ENCODE measurements at regions not wholly inside any gene's neighbourhood (a gene's known extent, or its start where the extent isn't known, plus 50 kb on each side); places are given as distances from the start of the nearest gene placed in this dataset.

DNA sequence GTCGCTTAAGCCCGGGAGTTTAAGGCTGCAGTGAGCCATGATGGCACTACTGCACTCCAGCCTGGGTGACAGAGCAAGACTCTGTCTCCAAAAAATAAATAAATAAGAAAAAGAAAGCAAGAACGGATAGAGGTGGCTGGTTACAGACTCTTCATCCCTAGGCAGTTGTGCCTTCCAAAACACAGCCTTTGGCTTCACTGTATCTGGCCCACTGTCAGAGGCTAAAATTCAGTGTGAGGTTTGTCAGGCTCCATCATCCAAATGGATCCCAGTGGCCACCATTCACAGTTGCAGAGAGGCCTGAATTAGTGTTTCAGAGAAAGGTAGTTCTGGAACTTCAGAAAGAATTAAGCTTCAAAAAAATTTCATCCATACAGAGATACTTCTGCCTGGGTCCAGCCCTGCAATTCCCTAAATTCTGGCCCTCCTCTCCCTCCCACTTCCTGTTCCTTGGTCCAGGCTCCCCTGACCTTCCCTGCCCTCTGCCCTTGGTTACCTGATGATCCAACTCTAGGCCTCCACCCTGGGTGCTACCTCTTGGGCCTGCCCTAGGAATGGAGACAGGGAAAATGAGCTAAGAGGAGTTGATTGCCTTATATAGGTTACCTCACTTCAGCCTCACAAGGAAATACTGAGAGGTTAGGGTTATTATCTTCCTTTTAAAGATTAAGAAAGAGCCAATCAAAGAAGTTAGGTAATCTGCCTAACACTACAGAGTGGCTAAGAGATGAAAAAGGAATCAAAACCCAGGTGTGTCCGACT, 97.2 kb upstream of the SLC44A1 start:
- TF ChIP-seq GATA3 (IDR thresholded peaks at IDR 0.05; ENCODE audit: low read depth, low read length) (no peak), GATA2 (IDR thresholded peaks at IDR 0.05; ENCODE audit: low read depth, low read length) (no peak)

DNA sequence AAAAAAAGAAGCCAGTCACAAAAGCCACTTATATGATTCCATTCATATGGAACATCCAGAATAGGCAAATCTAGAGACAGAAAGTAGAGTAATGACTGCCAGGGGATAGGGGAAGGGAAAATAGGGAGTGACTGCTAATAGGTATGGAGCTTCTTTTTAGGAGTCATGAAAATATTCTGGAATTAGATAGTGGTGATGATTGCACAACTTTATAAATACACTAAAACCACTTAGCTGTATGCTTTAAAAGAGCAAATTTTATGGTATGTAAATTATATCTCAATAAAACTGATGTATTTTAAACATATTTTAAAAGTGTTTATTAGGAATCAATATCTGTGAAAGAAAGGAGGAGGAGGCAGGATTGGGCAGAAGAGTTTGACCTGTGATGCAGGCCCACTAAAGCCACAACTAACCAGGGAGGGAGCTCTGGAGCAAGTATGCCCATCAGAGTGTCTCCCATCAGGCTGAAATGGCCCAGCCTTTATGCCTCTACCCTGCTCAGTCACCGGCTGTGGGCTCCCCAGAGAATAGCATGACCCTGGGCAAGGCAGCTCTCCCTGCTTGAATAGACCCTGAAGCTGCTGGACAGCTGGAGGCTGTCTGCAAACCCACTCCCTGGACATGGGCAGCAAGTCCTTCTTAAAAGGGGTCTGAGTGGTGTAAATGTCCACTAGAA, 96.0 kb upstream of the SLC44A1 start:
- no peak for TF ChIP-seq GATA2 (IDR thresholded peaks at IDR 0.05; ENCODE audit: low read depth, low read length)
- TF ChIP-seq GATA3 (IDR thresholded peaks at IDR 0.05; ENCODE audit: low read depth, low read length) = no peak

DNA sequence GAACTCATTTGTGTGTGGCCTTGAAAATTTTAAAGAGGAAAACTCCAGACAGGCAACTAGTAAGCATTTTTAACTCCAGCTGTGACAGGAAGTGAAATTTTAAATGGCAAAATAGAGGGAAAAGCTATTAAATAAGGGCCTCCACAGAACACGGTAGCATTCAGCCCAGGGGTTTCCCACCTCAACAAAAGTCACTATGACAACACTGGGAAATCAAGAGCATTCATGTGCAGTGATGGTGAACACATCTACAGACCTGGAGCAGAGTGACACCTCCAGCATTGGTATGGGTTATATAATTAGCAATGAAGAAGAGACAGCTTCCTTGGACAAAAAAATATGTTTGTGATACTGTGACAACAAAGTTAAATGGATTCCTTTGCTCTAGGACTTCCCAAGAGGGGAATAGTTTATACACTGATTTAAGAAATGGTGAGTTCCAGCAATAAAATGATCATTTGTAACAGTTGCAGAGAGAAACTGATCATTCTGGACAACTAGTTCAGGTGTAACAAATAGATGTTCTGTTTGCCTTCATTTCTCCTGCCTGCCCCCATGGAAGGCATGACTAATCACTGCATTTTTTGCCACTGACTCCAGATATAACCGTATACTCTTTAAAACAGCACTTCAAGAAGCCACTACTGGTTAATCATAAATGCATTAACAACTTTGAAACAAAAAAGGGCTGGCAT, 93.3 kb upstream of the SLC44A1 start:
- no peak for TF ChIP-seq GATA2 (IDR thresholded peaks at IDR 0.05; ENCODE audit: low read depth, low read length)
- TF ChIP-seq GATA3 (IDR thresholded peaks at IDR 0.05; ENCODE audit: low read depth, low read length) = no peak

DNA sequence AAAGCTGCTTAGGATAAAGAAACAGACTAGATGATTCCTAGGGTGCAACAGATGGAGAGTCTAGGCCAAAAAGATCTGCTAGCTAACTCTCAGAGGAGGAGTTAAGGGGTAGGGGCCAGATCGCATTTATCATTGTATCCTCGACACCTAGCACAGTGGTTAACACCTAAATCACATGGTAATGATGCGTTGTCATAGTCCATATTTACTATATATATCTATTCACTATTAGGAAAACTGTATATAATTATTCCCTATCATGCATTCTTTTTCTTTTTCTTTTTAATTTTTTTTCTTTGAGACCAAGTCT, 92.8 kb upstream of the SLC44A1 start:
- TF ChIP-seq GATA2 (IDR thresholded peaks at IDR 0.05; ENCODE audit: low read depth, low read length) (no peak), GATA3 (IDR thresholded peaks at IDR 0.05; ENCODE audit: low read depth, low read length) (no peak)

DNA sequence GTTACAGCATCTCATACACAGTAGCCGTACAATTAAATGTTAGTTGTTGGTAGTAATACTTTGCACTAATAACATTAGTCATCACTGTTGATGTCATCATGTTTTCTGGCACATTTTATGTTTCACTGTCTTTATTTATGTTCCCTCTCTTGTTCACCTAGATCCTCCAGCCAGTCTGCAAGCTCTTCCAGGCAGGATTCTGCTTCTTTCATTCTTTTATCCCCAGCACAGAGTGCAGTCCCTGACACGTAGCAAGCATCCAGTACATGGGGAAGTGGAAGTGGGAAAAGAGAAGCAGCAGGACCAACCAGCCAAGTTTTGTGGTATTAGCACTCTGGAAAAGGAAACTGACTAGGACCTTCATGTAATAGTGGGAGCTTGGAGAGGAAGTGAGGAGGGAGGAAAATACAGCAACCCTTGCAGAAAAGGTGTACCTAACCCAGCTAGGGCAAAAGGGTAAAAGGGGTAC, 89.7 kb upstream of the SLC44A1 start:
- TF ChIP-seq GATA2 (IDR thresholded peaks at IDR 0.05; ENCODE audit: low read depth, low read length) (no peak), GATA3 (IDR thresholded peaks at IDR 0.05; ENCODE audit: low read depth, low read length) (no peak)

DNA sequence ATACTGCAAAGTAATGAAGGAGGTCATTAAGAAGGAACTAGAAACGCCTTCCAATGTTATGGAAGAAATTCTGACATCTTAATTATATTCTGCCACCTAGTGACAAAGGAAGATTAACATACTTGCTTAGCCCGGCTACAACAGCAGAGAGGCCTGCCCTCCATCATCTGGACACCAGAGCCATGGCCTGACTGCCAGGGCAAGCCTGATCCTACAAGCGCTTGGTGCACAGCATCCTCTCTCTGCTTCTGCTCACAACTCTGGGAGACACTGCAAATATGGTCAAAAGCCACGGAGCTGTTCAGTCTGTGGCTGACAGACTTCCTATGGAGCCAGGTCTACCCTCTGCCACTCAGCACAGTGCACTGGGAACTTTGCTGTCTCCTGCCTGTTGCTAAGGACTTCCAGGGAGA, 87.3 kb upstream of the SLC44A1 start:
- TF ChIP-seq GATA2 (IDR thresholded peaks at IDR 0.05; ENCODE audit: low read depth, low read length) = no peak
- no peak for TF ChIP-seq GATA3 (IDR thresholded peaks at IDR 0.05; ENCODE audit: low read depth, low read length)

DNA sequence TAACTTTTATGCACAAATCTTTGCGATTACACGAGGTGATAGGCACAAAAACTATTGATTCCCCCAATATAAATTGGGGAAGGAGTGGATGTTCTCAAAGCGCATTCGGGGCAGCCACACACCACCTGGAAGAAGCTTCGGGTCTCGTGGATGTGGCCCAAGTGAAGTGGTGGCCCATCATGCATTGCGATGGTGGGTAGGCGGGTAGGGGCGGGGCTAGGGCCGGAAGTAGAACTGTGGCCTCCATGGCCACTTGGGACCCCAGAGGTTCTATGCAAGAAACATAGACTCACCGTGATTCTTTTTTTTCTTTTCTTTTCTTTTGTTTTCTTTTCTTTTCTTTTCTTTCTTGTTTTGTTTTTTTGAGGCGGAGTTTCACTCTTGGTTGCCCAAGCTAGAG, 86.4 kb upstream of the SLC44A1 start:
- TF ChIP-seq GATA2 (IDR thresholded peaks at IDR 0.05; ENCODE audit: low read depth, low read length) (no peak), GATA3 (IDR thresholded peaks at IDR 0.05; ENCODE audit: low read depth, low read length) (no peak)

DNA sequence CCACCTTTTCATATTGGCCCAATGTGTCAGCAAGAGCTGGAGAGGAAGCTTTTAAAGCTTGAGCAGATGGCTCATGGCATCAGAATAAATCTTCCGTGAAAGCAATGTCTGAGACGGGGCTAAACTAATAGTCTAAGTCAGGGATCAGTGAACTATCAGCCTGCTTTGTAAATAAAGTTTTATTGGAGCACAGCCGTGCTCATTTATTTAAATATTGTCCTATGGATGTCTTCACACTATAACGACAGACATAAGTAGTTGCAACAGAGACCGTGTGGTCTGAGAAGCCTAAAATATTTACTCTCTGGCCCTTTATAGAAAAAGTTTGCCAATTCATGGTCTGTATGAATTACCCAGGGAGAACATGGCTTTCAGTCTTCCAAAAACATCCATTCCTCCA, 85.6 kb upstream of the SLC44A1 start:
- TF ChIP-seq GATA3 (IDR thresholded peaks at IDR 0.05; ENCODE audit: low read depth, low read length) (no peak), GATA2 (IDR thresholded peaks at IDR 0.05; ENCODE audit: low read depth, low read length) (no peak)

DNA sequence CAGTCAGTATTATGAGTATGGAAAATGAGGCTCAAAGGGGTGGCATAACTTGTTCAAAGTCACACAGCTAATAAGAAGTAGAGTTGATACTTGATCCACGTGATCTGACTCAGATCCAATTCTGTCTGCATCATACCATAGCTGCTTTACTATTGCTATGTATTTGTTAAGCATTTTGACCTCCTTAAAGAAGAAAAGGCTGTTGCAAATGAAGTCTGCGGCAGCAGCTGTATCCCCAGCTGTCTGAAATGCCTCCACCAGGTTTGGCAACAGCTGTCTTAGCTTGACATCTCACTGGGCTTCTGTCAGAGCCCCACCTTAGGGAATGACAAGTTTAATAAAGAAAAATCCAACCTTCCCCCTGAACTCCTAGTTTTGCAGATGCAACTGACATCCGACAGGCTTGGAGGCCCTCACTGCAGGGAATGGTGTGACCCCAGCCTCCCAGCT, 75.6 kb upstream of the SLC44A1 start:
- TF ChIP-seq GATA2 (IDR thresholded peaks at IDR 0.05; ENCODE audit: low read depth, low read length) (no peak), GATA3 (IDR thresholded peaks at IDR 0.05; ENCODE audit: low read depth, low read length) (no peak)

DNA sequence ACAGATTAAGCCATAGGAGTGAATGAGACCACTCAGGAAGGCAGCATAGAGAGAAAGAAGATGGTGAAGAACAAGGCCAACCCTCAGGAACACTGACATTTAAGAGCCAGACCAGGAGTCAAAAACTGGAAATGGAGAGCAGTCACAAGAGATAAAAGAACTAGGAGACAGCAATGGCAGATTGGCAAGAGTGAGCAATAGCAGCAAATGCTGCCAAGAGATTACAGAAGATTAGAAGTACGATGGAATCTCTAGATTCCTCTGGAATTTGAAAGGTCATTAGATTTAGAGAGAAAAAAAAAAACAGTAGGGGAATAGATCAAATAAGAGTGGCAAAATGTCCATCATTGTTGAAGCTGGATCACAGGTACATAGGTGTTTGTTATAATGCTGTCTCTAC, 73.4 kb upstream of the SLC44A1 start:
- no peak for TF ChIP-seq GATA3 (IDR thresholded peaks at IDR 0.05; ENCODE audit: low read depth, low read length)
- TF ChIP-seq GATA2 (IDR thresholded peaks at IDR 0.05; ENCODE audit: low read depth, low read length) = no peak

DNA sequence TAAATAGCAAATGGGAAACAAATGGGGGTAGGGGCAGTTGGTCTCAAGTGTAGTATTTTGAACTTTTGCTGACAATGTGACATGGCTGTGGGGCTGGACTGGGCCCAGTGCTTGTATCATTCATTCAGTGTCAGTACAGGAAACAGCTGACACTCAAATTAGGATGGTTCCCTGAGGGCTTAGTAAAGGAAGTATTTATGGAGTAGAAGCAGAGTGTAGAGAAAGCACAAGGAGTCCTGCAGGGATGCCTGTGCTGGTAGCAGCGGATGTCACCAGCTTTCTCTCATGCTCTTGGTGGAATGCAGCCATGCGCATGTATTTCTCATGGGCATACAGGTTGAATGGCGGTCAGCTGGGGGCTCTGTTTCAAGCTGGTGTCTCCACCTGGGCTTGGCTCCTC, 72.9 kb upstream of the SLC44A1 start:
- TF ChIP-seq GATA3 (IDR thresholded peaks at IDR 0.05; ENCODE audit: low read depth, low read length) (no peak), GATA2 (IDR thresholded peaks at IDR 0.05; ENCODE audit: low read depth, low read length) (no peak)

DNA sequence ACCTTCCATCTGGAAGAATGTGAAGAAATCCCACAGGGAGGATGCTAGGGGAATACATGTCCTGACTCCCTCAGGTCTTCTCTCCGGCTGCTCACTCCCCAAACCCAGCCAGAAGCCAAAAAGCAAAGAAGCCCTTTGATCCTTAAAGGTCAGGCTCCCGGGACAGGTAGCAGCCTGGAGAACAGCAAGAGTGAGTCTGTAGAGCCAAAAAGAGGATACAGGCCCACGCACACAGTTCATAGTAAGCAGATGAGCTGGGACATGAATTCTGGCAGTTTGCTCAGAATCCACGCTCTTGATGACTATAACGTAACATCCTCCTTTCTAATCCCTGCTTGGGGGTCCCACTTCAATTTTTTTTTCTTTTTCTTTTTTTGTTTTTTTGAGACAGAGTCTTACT, 72.0 kb upstream of the SLC44A1 start:
- TF ChIP-seq GATA2 (IDR thresholded peaks at IDR 0.05; ENCODE audit: low read depth, low read length) = no peak
- no peak for TF ChIP-seq GATA3 (IDR thresholded peaks at IDR 0.05; ENCODE audit: low read depth, low read length)

DNA sequence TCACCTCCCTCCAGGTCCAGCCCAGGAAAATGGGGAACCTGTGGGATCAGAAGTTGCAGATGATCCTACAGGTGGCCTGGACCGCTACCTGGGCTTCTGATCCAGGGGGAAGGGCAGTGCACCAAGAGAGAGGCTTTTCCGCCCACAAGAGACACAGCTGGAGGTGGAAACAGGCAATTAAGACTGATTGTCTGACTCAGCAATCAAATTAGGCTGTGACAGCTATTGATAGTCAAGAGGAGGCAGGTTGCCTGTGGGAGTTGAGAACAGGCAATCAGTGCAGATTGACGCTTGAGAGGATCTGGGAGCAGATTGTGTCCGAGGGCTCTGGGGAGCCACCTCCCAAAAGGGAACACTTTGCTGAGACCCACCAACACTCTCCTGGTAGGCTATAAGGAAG, 71.1 kb upstream of the SLC44A1 start:
- TF ChIP-seq GATA3 (IDR thresholded peaks at IDR 0.05; ENCODE audit: low read depth, low read length) (no peak), GATA2 (IDR thresholded peaks at IDR 0.05; ENCODE audit: low read depth, low read length) (no peak)

DNA sequence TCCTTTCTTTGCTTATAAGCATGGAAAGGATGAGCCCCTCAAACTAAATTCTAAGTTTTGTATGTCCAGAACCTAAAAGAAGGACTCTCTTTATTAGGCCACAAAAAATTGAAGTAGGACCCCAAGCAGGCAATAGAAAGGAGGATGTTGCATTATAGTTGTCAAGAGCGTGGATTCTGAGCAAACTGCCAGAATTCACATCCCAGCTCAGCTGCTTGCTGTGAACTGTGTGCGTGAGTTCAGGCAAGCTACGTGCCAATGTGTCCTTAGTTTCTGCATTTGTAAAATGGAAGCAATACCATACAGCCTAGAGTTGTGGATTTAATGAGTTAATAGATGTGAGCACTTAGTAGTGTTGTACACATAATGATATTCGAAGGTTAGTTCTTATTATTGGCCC, 70.6 kb upstream of the SLC44A1 start:
- TF ChIP-seq GATA3 (IDR thresholded peaks at IDR 0.05; ENCODE audit: low read depth, low read length) (no peak), GATA2 (IDR thresholded peaks at IDR 0.05; ENCODE audit: low read depth, low read length) (no peak)

DNA sequence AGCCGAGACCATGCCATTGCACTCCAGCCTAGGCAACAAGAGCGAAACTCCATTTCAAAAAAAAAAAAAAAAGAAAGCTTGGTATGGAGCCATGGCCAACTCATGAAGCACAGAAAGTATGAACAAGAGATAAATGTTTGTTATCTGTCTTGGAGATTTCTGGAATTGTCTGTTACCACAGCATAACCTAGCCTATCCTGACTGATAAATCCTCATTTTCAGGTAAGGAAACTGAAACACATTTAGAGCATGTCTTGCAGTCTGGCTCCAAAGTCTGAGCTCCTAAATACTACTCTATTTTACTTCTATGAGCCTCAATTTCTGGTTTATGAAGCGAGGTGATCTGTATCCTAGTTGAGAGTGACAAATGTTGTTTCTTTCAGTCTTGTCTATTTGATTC, 68.3 kb upstream of the SLC44A1 start:
- TF ChIP-seq GATA2 (IDR thresholded peaks at IDR 0.05; ENCODE audit: low read depth, low read length) (no peak), GATA3 (IDR thresholded peaks at IDR 0.05; ENCODE audit: low read depth, low read length) (no peak)
